OCI-LY1 (cell line): ENCODE measurements at regions not wholly inside any gene's neighbourhood (a gene's known extent, or its start where the extent isn't known, plus 50 kb on each side); places are given as distances from the start of the nearest gene placed in this dataset.

Experiments used
- H2AFZ ChIP-seq: fragments of 200-600 bp; sonication (generic), shearing (Covaris generic); 2 replicates; pipeline ENCODE4 v1.6.0; 2014; ENCODE audit warnings: antibody characterized with exemption, mild to moderate bottlenecking, low read length
- H3F3A ChIP-seq: fragments of 200-600 bp; sonication (generic), shearing (Covaris generic); 2 replicates; pipeline ENCODE4 v1.6.0; 2014; ENCODE audit warnings: mild to moderate bottlenecking, antibody characterized with exemption, low read length, moderate library complexity; ENCODE audit not compliant: insufficient read depth
- H3K27ac ChIP-seq: fragments of 200-600 bp; sonication (generic); 2 replicates; pipeline ENCODE4 v1.5.1; 2014; ENCODE audit warnings: low read length, mixed run types, mild to moderate bottlenecking, low read depth; ENCODE audit not compliant: poor library complexity, severe bottlenecking
- H3K27me3 ChIP-seq: fragments of 200-600 bp; sonication (generic); 2 replicates; pipeline ENCODE4 v1.6.0; 2014; ENCODE audit warnings: antibody characterized with exemption, mild to moderate bottlenecking, low read length, moderate library complexity; ENCODE audit not compliant: insufficient read depth
- H3K36me3 ChIP-seq: fragments of 200-600 bp; sonication (generic); 2 replicates; pipeline ENCODE4 v1.6.1; 2014; ENCODE audit warnings: mild to moderate bottlenecking, antibody characterized with exemption, low read length, moderate library complexity, mixed read lengths; ENCODE audit not compliant: insufficient read depth
- H3K4me1 ChIP-seq: fragments of 200-600 bp; sonication (generic); 2 replicates; pipeline ENCODE4 v1.5.1; 2014; ENCODE audit warnings: mild to moderate bottlenecking, low read length, moderate library complexity; ENCODE audit not compliant: insufficient read depth, severe bottlenecking
- H3K4me2 ChIP-seq: fragments of 200-600 bp; sonication (generic), shearing (Covaris generic); 2 replicates; pipeline ENCODE4 v1.6.1; 2014; ENCODE audit warnings: low read length
- H3K4me3 ChIP-seq: fragments of 200-600 bp; sonication (generic); 2 replicates; pipeline ENCODE4 v1.5.1; 2014; ENCODE audit warnings: low read length, low read depth, mild to moderate bottlenecking, mixed read lengths; ENCODE audit not compliant: poor library complexity, severe bottlenecking
- H3K79me2 ChIP-seq: fragments of 200-600 bp; shearing (Covaris generic); 2 replicates; pipeline ENCODE4 v1.6.1; 2016; ENCODE audit warnings: mixed run types, low read length, mixed read lengths; ENCODE audit not compliant: insufficient read depth
- H3K9ac ChIP-seq: fragments of 200-600 bp; sonication (generic), shearing (Covaris generic); 2 replicates; pipeline ENCODE4 v1.6.1; 2014; ENCODE audit warnings: mild to moderate bottlenecking, low read length, mixed read lengths
- H3K9me2 ChIP-seq: fragments of 200-600 bp; sonication (generic), shearing (Covaris generic); 2 replicates; pipeline ENCODE4 v1.6.1; 2014; ENCODE audit warnings: low read depth, mild to moderate bottlenecking, low read length, mixed read lengths
- H3K9me3 ChIP-seq: fragments of 200-600 bp; shearing (Covaris generic); 2 replicates; pipeline ENCODE4 v1.6.1; 2014; ENCODE audit warnings: low read length, mixed read lengths
- H4K20me1 ChIP-seq: fragments of 200-600 bp; sonication (generic), shearing (Covaris generic); 2 replicates; pipeline ENCODE4 v1.6.0; 2016; ENCODE audit warnings: mild to moderate bottlenecking, low read length; ENCODE audit not compliant: insufficient read depth
- EZH2 ChIP-seq: fragments of 200-600 bp; sonication (generic), shearing (Covaris generic); IDR thresholded peaks from 2 replicates; pipeline ENCODE4 v1.8.0; 2017; ENCODE audit warnings: borderline replicate concordance, mixed run types, mild to moderate bottlenecking, antibody characterized with exemption, low read length, moderate library complexity, mixed read lengths
- TF ChIP-seq, protein P1 (sequence below): fragments of 200-600 bp; sonication (generic), shearing (Covaris generic); IDR thresholded peaks from 2 replicates; pipeline ENCODE4 v1.5.1; 2017; ENCODE audit warnings: mild to moderate bottlenecking, antibody characterized with exemption, low read length, moderate library complexity, mixed read lengths

GRCh38 chr16:85501900-85502299, 111.2 kb upstream of the GSE1 start:
- H3K9me2 ChIP-seq, result no peaks in the 10 kb centered on the region
- no peak overlapping the region for H3K4me3 ChIP-seq
- H3F3A ChIP-seq, result no peaks in the 10 kb centered on the region
- H3K36me3 ChIP-seq, result no peaks in the 10 kb centered on the region; the same call in 1 of the 2 replicates
- no peak overlapping the region for H3K27ac ChIP-seq
- H3K79me2 ChIP-seq, result no peaks in the 10 kb centered on the region
- H2AFZ ChIP-seq, result no peak overlapping the region
- peaks cover 21% of the 10 kb centered on the region for H3K4me1 ChIP-seq
- H3K4me2 ChIP-seq, result no peak overlapping the region
- no peaks in the 10 kb centered on the region; the same call in 1 of the 2 replicates for H3K27me3 ChIP-seq
- no peak overlapping the region for H3K9ac ChIP-seq
- TF ChIP-seq EZH2, result no peak
- TF ChIP-seq, protein P1, sequence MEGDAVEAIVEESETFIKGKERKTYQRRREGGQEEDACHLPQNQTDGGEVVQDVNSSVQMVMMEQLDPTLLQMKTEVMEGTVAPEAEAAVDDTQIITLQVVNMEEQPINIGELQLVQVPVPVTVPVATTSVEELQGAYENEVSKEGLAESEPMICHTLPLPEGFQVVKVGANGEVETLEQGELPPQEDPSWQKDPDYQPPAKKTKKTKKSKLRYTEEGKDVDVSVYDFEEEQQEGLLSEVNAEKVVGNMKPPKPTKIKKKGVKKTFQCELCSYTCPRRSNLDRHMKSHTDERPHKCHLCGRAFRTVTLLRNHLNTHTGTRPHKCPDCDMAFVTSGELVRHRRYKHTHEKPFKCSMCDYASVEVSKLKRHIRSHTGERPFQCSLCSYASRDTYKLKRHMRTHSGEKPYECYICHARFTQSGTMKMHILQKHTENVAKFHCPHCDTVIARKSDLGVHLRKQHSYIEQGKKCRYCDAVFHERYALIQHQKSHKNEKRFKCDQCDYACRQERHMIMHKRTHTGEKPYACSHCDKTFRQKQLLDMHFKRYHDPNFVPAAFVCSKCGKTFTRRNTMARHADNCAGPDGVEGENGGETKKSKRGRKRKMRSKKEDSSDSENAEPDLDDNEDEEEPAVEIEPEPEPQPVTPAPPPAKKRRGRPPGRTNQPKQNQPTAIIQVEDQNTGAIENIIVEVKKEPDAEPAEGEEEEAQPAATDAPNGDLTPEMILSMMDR, result no peak
- H3K9me3 ChIP-seq, result no peaks in the 10 kb centered on the region
- no peaks in the 10 kb centered on the region for H4K20me1 ChIP-seq

GRCh38 chr16:85502357-85502756, 110.8 kb upstream of the GSE1 start:
- H3K9me3 ChIP-seq, result no peaks in the 10 kb centered on the region
- H3K4me2 ChIP-seq, result no peak overlapping the region
- no peaks in the 10 kb centered on the region for H3K79me2 ChIP-seq
- no peak overlapping the region for H3K9ac ChIP-seq
- TF ChIP-seq EZH2, result no peak
- TF ChIP-seq, protein P1, result no peak
- no peak overlapping the region for H3K4me3 ChIP-seq
- H2AFZ ChIP-seq, result no peak overlapping the region
- peaks cover 21% of the 10 kb centered on the region for H3K4me1 ChIP-seq
- H3K9me2 ChIP-seq, result no peaks in the 10 kb centered on the region
- no peaks in the 10 kb centered on the region; the same call in 1 of the 2 replicates for H3K27me3 ChIP-seq
- no peak overlapping the region for H3K27ac ChIP-seq
- no peaks in the 10 kb centered on the region; the same call in 1 of the 2 replicates for H3K36me3 ChIP-seq
- no peaks in the 10 kb centered on the region for H4K20me1 ChIP-seq
- H3F3A ChIP-seq, result no peaks in the 10 kb centered on the region

- Histone ChIP-seq H3K27me3 (no peaks in the 10 kb centered on the region; the same call in 1 of the 2 replicates), H2AFZ (no peak overlapping the region), H3K79me2 (no peaks in the 10 kb centered on the region), H3K4me3 (no peak overlapping the region), H3K27ac (no peak overlapping the region), H3K4me2 (no peak overlapping the region), H3K9me3 (no peaks in the 10 kb centered on the region), H3K4me1 (peaks cover 13% of the 10 kb centered on the region), H3K36me3 (no peaks in the 10 kb centered on the region; the same call in 1 of the 2 replicates), H3F3A (no peaks in the 10 kb centered on the region), H3K9ac (no peak overlapping the region), H4K20me1 (no peaks in the 10 kb centered on the region), H3K9me2 (no peaks in the 10 kb centered on the region)
- TF ChIP-seq, protein P1, result no peak
- TF ChIP-seq EZH2, result no peak
These were observed 109.4 kb upstream of the GSE1 start for GRCh38 chr16:85503679-85504231.
